DOHH2 (cell line): ENCODE measurements at regions not wholly inside any gene's neighbourhood (a gene's known extent, or its start where the extent isn't known, plus 50 kb on each side); places are given as distances from the start of the nearest gene placed in this dataset.

ENCODE experiments used
- EZH2phosphoT487 ChIP-seq: fragments of 200-600 bp; sonication (generic); IDR thresholded peaks from 2 replicates; pipeline ENCODE4 v1.6.1; 2017; ENCODE audit warnings: borderline replicate concordance, mild to moderate bottlenecking, antibody characterized with exemption, low read length, moderate library complexity, mixed read lengths
- TF ChIP-seq, protein P1 (sequence below): fragments of 200-600 bp; sonication (generic); IDR thresholded peaks from one replicate; pipeline ENCODE4 v1.5.1; 2014; ENCODE audit warnings: antibody characterized with exemption, mild to moderate bottlenecking, low read depth, low read length; ENCODE audit not compliant: poor library complexity, severe bottlenecking

DNA sequence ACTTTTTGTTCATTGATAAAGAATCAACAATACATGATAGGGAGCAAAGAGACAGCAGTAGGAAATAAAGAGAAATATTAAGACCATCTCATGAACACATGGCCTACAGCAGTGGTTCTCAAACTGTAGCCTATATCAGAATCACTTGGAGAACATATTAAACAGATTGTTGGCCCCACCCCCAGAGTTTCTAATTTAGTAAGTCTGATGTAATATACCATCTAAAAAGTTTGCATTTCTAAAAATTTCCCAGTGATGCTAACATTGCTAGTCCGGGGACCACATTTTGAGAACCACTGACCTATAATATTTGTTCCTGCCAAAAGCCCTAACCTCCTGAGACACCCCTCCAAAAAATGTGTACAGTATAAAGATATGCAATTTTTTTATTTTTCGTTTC, 306.2 kb upstream of the NREP start:
- TF ChIP-seq, protein P1, sequence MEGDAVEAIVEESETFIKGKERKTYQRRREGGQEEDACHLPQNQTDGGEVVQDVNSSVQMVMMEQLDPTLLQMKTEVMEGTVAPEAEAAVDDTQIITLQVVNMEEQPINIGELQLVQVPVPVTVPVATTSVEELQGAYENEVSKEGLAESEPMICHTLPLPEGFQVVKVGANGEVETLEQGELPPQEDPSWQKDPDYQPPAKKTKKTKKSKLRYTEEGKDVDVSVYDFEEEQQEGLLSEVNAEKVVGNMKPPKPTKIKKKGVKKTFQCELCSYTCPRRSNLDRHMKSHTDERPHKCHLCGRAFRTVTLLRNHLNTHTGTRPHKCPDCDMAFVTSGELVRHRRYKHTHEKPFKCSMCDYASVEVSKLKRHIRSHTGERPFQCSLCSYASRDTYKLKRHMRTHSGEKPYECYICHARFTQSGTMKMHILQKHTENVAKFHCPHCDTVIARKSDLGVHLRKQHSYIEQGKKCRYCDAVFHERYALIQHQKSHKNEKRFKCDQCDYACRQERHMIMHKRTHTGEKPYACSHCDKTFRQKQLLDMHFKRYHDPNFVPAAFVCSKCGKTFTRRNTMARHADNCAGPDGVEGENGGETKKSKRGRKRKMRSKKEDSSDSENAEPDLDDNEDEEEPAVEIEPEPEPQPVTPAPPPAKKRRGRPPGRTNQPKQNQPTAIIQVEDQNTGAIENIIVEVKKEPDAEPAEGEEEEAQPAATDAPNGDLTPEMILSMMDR: no peak
- TF ChIP-seq EZH2phosphoT487: no peak
